IPS-18a (cell line): ENCODE measurements at regions not wholly inside any gene's neighbourhood (a gene's known extent, or its start where the extent isn't known, plus 50 kb on each side); places are given as distances from the start of the nearest gene placed in this dataset.

Experiments used
- H3K27ac ChIP-seq: one replicate; pipeline ENCODE4 v1.5.1; 2013; ENCODE audit warnings: low read length
- H3K27me3 ChIP-seq: one replicate; pipeline ENCODE4 v1.6.1; 2013; ENCODE audit warnings: mild to moderate bottlenecking, low read length; ENCODE audit not compliant: control insufficient read depth, insufficient read depth
- H3K36me3 ChIP-seq: one replicate; pipeline ENCODE4 v1.6.1; 2013; ENCODE audit warnings: low read depth, low read length; ENCODE audit not compliant: control insufficient read depth
- H3K4me1 ChIP-seq: one replicate; pipeline ENCODE4 v1.6.1; 2013; ENCODE audit warnings: low read depth, low read length; ENCODE audit not compliant: control insufficient read depth
- H3K4me3 ChIP-seq: one replicate; pipeline ENCODE4 v1.5.1; 2013; ENCODE audit warnings: low read length
- H3K9ac ChIP-seq: one replicate; pipeline ENCODE4 v1.6.1; 2013; ENCODE audit warnings: mild to moderate bottlenecking, low read length, moderate library complexity
- H3K9me3 ChIP-seq: one replicate; pipeline ENCODE4 v1.6.1; 2013; ENCODE audit warnings: low read depth, low read length; ENCODE audit not compliant: control insufficient read depth

- Histone ChIP-seq H3K9ac (no peak overlapping the region), H3K27ac (no peak overlapping the region), H3K4me3 (no peak overlapping the region), H3K27me3 (no peaks in the 10 kb centered on the region), H3K9me3 (no peaks in the 10 kb centered on the region), H3K4me1 (no peaks in the 10 kb centered on the region), H3K36me3 (no peaks in the 10 kb centered on the region)
Observed at GRCh38 chr17:55632236-55632635, 90.4 kb downstream of the TMEM100 start.

- H3K27ac ChIP-seq = no peak overlapping the region
- H3K4me3 ChIP-seq = no peak overlapping the region
- no peaks in the 10 kb centered on the region for H3K36me3 ChIP-seq
- H3K4me1 ChIP-seq = no peaks in the 10 kb centered on the region
- no peak overlapping the region for H3K9ac ChIP-seq
- no peaks in the 10 kb centered on the region for H3K9me3 ChIP-seq
- no peaks in the 10 kb centered on the region for H3K27me3 ChIP-seq
Observed at GRCh38 chr17:55629995-55630394, 92.7 kb downstream of the TMEM100 start.

GRCh38 chr17:55625521-55625920, 97.1 kb downstream of the TMEM100 start:
- Histone ChIP-seq H3K4me1 (no peaks in the 10 kb centered on the region), H3K9me3 (no peaks in the 10 kb centered on the region), H3K9ac (no peak overlapping the region), H3K4me3 (no peak overlapping the region), H3K27ac (no peak overlapping the region), H3K27me3 (no peaks in the 10 kb centered on the region), H3K36me3 (no peaks in the 10 kb centered on the region)

- no peak overlapping the region for H3K9ac ChIP-seq
- H3K9me3 ChIP-seq = no peaks in the 10 kb centered on the region
- H3K27me3 ChIP-seq = no peaks in the 10 kb centered on the region
- no peak overlapping the region for H3K27ac ChIP-seq
- no peaks in the 10 kb centered on the region for H3K36me3 ChIP-seq
- no peak overlapping the region for H3K4me3 ChIP-seq
- H3K4me1 ChIP-seq = no peaks in the 10 kb centered on the region
Observed at GRCh38 chr17:55624772-55625433, 97.8 kb downstream of the TMEM100 start.

- no peaks in the 10 kb centered on the region for H3K27me3 ChIP-seq
Observed at GRCh38 chr17:55622547-55622946, 100.1 kb downstream of the TMEM100 start.

GRCh38 chr17:55620945-55621344, 101.7 kb downstream of the TMEM100 start:
- Histone ChIP-seq H3K9me3 (no peaks in the 10 kb centered on the region), H3K9ac (no peak overlapping the region), H3K4me3 (no peak overlapping the region), H3K27ac (no peak overlapping the region), H3K27me3 (no peaks in the 10 kb centered on the region), H3K36me3 (no peaks in the 10 kb centered on the region), H3K4me1 (no peaks in the 10 kb centered on the region)

More at GRCh38 chr17:55622547-55622946, 100.1 kb downstream of the TMEM100 start:
- H3K9ac ChIP-seq = no peak overlapping the region
- H3K36me3 ChIP-seq = no peaks in the 10 kb centered on the region
- no peak overlapping the region for H3K4me3 ChIP-seq
- H3K27ac ChIP-seq = no peak overlapping the region
- no peaks in the 10 kb centered on the region for H3K9me3 ChIP-seq
- H3K4me1 ChIP-seq = no peaks in the 10 kb centered on the region

- Histone ChIP-seq H3K9me3 (no peaks in the 10 kb centered on the region), H3K27me3 (no peaks in the 10 kb centered on the region), H3K36me3 (no peaks in the 10 kb centered on the region), H3K27ac (no peak overlapping the region), H3K4me3 (no peak overlapping the region), H3K9ac (no peak overlapping the region), H3K4me1 (no peaks in the 10 kb centered on the region)
Observed at GRCh38 chr17:55620023-55620422, 102.6 kb downstream of the TMEM100 start.

GRCh38 chr17:55617441-55617840, 105.2 kb downstream of the TMEM100 start:
- no peak overlapping the region for H3K9ac ChIP-seq
- no peak overlapping the region for H3K27ac ChIP-seq
- no peaks in the 10 kb centered on the region for H3K4me1 ChIP-seq
- H3K4me3 ChIP-seq = no peak overlapping the region
- no peaks in the 10 kb centered on the region for H3K27me3 ChIP-seq
- no peaks in the 10 kb centered on the region for H3K9me3 ChIP-seq
- H3K36me3 ChIP-seq = no peaks in the 10 kb centered on the region

- Histone ChIP-seq H3K27me3 (no peaks in the 10 kb centered on the region), H3K9ac (no peak overlapping the region), H3K4me1 (no peaks in the 10 kb centered on the region), H3K36me3 (no peaks in the 10 kb centered on the region), H3K4me3 (no peak overlapping the region), H3K27ac (no peak overlapping the region), H3K9me3 (no peaks in the 10 kb centered on the region)
Observed at GRCh38 chr17:55614061-55614460, 102.8 kb upstream of the SMIM36 start.

GRCh38 chr17:55612691-55613141, 101.5 kb upstream of the SMIM36 start:
- Histone ChIP-seq H3K36me3 (no peaks in the 10 kb centered on the region), H3K27me3 (no peaks in the 10 kb centered on the region), H3K9ac (no peak overlapping the region), H3K4me3 (no peak overlapping the region), H3K9me3 (no peaks in the 10 kb centered on the region), H3K27ac (no peak overlapping the region), H3K4me1 (no peaks in the 10 kb centered on the region)

- no peak overlapping the region for H3K27ac ChIP-seq
Observed at GRCh38 chr17:55607731-55608341, 96.6 kb upstream of the SMIM36 start.

GRCh38 chr17:55606488-55606815, 95.2 kb upstream of the SMIM36 start:
- no peaks in the 10 kb centered on the region for H3K4me1 ChIP-seq
- no peak overlapping the region for H3K4me3 ChIP-seq

More at GRCh38 chr17:55607731-55608341, 96.6 kb upstream of the SMIM36 start:
- Histone ChIP-seq H3K9ac (no peak overlapping the region), H3K9me3 (no peaks in the 10 kb centered on the region), H3K36me3 (no peaks in the 10 kb centered on the region), H3K4me1 (no peaks in the 10 kb centered on the region), H3K27me3 (no peaks in the 10 kb centered on the region), H3K4me3 (no peak overlapping the region)

More at GRCh38 chr17:55606488-55606815, 95.2 kb upstream of the SMIM36 start:
- no peaks in the 10 kb centered on the region for H3K27me3 ChIP-seq
- no peaks in the 10 kb centered on the region for H3K9me3 ChIP-seq
- no peak overlapping the region for H3K27ac ChIP-seq
- no peaks in the 10 kb centered on the region for H3K36me3 ChIP-seq
- H3K9ac ChIP-seq = no peak overlapping the region
